ENCODE measurements at regions not wholly inside any gene's neighbourhood (a gene's known extent, or its start where the extent isn't known, plus 50 kb on each side); places are given as distances from the start of the nearest gene placed in this dataset.

- DNase-seq (ENCODE audit: insufficient read length, low spot score) (no peak), FAIRE-seq (no peak)
- TF ChIP-seq POLR2A (IDR thresholded peaks at IDR 0.05; ENCODE audit: low read depth, low read length) = no peak
Observed at GRCh38 chr7:125878988-125879387, 949.4 kb upstream of the POT1 start.

- FAIRE-seq (no peak), DNase-seq (ENCODE audit: insufficient read length, low spot score) (no peak)
Observed at GRCh38 chr7:125878235-125878956, 948.8 kb upstream of the POT1 start.

GRCh38 chr7:125877246-125877645 is 947.6 kb upstream of the POT1 start:
- TF ChIP-seq POLR2A (IDR thresholded peaks at IDR 0.05; ENCODE audit: low read depth, low read length) = no peak
- no peak for DNase-seq (ENCODE audit: insufficient read length, low spot score)
- no peak for FAIRE-seq

More at GRCh38 chr7:125878235-125878956, 948.8 kb upstream of the POT1 start:
- no peak for TF ChIP-seq POLR2A (IDR thresholded peaks at IDR 0.05; ENCODE audit: low read depth, low read length)

GRCh38 chr7:125876431-125876830 is 946.8 kb upstream of the POT1 start:
- DNase-seq (ENCODE audit: insufficient read length, low spot score) (no peak), FAIRE-seq (no peak)
- no peak for TF ChIP-seq POLR2A (IDR thresholded peaks at IDR 0.05; ENCODE audit: low read depth, low read length)

- no peak for FAIRE-seq
- TF ChIP-seq POLR2A (IDR thresholded peaks at IDR 0.05; ENCODE audit: low read depth, low read length) = no peak
Observed at GRCh38 chr7:125871431-125871830, 941.8 kb upstream of the POT1 start.

GRCh38 chr7:125857606-125858005 is 928.0 kb upstream of the POT1 start:
- TF ChIP-seq POLR2A (IDR thresholded peaks at IDR 0.05; ENCODE audit: low read depth, low read length) = no peak
- FAIRE-seq (peak; percentile 60), DNase-seq (ENCODE audit: insufficient read length, low spot score) (no peak)

More at GRCh38 chr7:125871431-125871830, 941.8 kb upstream of the POT1 start:
- no peak for DNase-seq (ENCODE audit: insufficient read length, low spot score)

- FAIRE-seq (no peak), DNase-seq (ENCODE audit: insufficient read length, low spot score) (no peak)
- no peak for TF ChIP-seq POLR2A (IDR thresholded peaks at IDR 0.05; ENCODE audit: low read depth, low read length)
Observed at GRCh38 chr7:125848157-125848556, 918.5 kb upstream of the POT1 start.

GRCh38 chr7:125847692-125848091 is 918.1 kb upstream of the POT1 start:
- FAIRE-seq (no peak), DNase-seq (ENCODE audit: insufficient read length, low spot score) (no peak)
- no peak for TF ChIP-seq POLR2A (IDR thresholded peaks at IDR 0.05; ENCODE audit: low read depth, low read length)

GRCh38 chr7:125847055-125847454 is 917.4 kb upstream of the POT1 start:
- DNase-seq (ENCODE audit: insufficient read length, low spot score) (no peak), FAIRE-seq (no peak)
- TF ChIP-seq POLR2A (IDR thresholded peaks at IDR 0.05; ENCODE audit: low read depth, low read length) = no peak

GRCh38 chr7:125845686-125846085 is 916.1 kb upstream of the POT1 start:
- no peak for FAIRE-seq
- no peak for TF ChIP-seq POLR2A (IDR thresholded peaks at IDR 0.05; ENCODE audit: low read depth, low read length)
- no peak for DNase-seq (ENCODE audit: insufficient read length, low spot score)

GRCh38 chr7:125834421-125834820 is 904.8 kb upstream of the POT1 start:
- DNase-seq (ENCODE audit: insufficient read length, low spot score) (no peak), FAIRE-seq (peak; percentile 30)

GRCh38 chr7:125833839-125834238 is 904.2 kb upstream of the POT1 start:
- DNase-seq (ENCODE audit: insufficient read length, low spot score) (no peak), FAIRE-seq (no peak)
- TF ChIP-seq POLR2A (IDR thresholded peaks at IDR 0.05; ENCODE audit: low read depth, low read length) = no peak

More at GRCh38 chr7:125834421-125834820, 904.8 kb upstream of the POT1 start:
- TF ChIP-seq POLR2A (IDR thresholded peaks at IDR 0.05; ENCODE audit: low read depth, low read length) = no peak

- no peak for TF ChIP-seq POLR2A (IDR thresholded peaks at IDR 0.05; ENCODE audit: low read depth, low read length)
- no peak for FAIRE-seq
- DNase-seq (ENCODE audit: insufficient read length, low spot score) = no peak
Observed at GRCh38 chr7:125830743-125831142, 901.1 kb upstream of the POT1 start.

GRCh38 chr7:125828153-125828700 is 898.6 kb upstream of the POT1 start:
- no peak for DNase-seq (ENCODE audit: insufficient read length, low spot score)
- no peak for TF ChIP-seq POLR2A (IDR thresholded peaks at IDR 0.05; ENCODE audit: low read depth, low read length)
- peak; percentile 41 for FAIRE-seq

GRCh38 chr7:125823538-125823937 is 893.9 kb upstream of the POT1 start:
- no peak for TF ChIP-seq POLR2A (IDR thresholded peaks at IDR 0.05; ENCODE audit: low read depth, low read length)
- no peak for DNase-seq (ENCODE audit: insufficient read length, low spot score)
- no peak for FAIRE-seq
